Ishikawa (cell line): ENCODE measurements at regions not wholly inside any gene's neighbourhood (a gene's known extent, or its start where the extent isn't known, plus 50 kb on each side); places are given as distances from the start of the nearest gene placed in this dataset.

Experiments
- CEBPB ChIP-seq: IDR thresholded peaks from 2 replicates; pipeline ENCODE4 v1.6.1; 2012
- CREB1 ChIP-seq: IDR thresholded peaks from 2 replicates; pipeline ENCODE4 v1.6.1; 2012; ENCODE audit warnings: low read depth
- EGR1 ChIP-seq: IDR thresholded peaks from 2 replicates; pipeline ENCODE4 v1.6.1; 2012
- FOXM1 ChIP-seq: IDR thresholded peaks from 2 replicates; pipeline ENCODE4 v1.6.1; 2012; ENCODE audit warnings: low read depth, borderline replicate concordance
- MAX ChIP-seq: IDR thresholded peaks from 2 replicates; pipeline ENCODE4 v1.6.1; 2012
- RAD21 ChIP-seq: IDR thresholded peaks from 2 replicates; pipeline ENCODE4 v1.6.1; 2012; ENCODE audit warnings: low read depth
- REST ChIP-seq: IDR thresholded peaks from 2 replicates; pipeline ENCODE4 v1.6.1; 2012; ENCODE audit warnings: low read depth, mild to moderate bottlenecking
- TAF1 ChIP-seq: IDR thresholded peaks from 2 replicates; pipeline ENCODE4 v1.6.1; 2012; ENCODE audit warnings: low read depth, mild to moderate bottlenecking
- TEAD4 ChIP-seq: IDR thresholded peaks from 2 replicates; pipeline ENCODE4 v1.6.1; 2012
- USF1 ChIP-seq: IDR thresholded peaks from 2 replicates; pipeline ENCODE4 v1.6.1; 2012
- YY1 ChIP-seq: IDR thresholded peaks from 2 replicates; pipeline ENCODE4 v1.6.1; 2012; ENCODE audit warnings: low read depth
- ZBTB7A ChIP-seq: IDR thresholded peaks from 2 replicates; pipeline ENCODE4 v1.6.1; 2012; ENCODE audit warnings: low read depth

GRCh38 chrX:125673758-125674157 is 354.1 kb downstream of the TEX13C start:
- TF ChIP-seq REST (no peak), FOXM1 (no peak), ZBTB7A (no peak), TAF1 (no peak), USF1 (no peak), YY1 (no peak), EGR1 (no peak), MAX (no peak), CREB1 (no peak), TEAD4 (no peak), RAD21 (no peak), CEBPB (no peak)
